HepG2 (cell line): ENCODE measurements at regions not wholly inside any gene's neighbourhood (a gene's known extent, or its start where the extent isn't known, plus 50 kb on each side); places are given as distances from the start of the nearest gene placed in this dataset.

Source experiments
- DNMT1 ChIP-seq: sonication (generic); formaldehyde crosslinking; IDR thresholded peaks from 2 replicates; pipeline ENCODE4 v1.5.1; 2020; ENCODE audit warnings: mild to moderate bottlenecking, missing genetic modification reagents
- HMG20A ChIP-seq: IDR thresholded peaks from 2 replicates; pipeline ENCODE4 v1.6.1; 2016; ENCODE audit warnings: borderline replicate concordance
- HNRNPLL ChIP-seq: fragments of 200-400 bp; formaldehyde crosslinking; IDR thresholded peaks from 2 replicates; pipeline ENCODE4 v1.6.1; 2017; ENCODE audit warnings: mild to moderate bottlenecking, low read depth, low read length; ENCODE audit not compliant: poor library complexity, severe bottlenecking
- XRCC5 ChIP-seq: fragments of 200-400 bp; formaldehyde crosslinking; optimal IDR thresholded peaks from 2 replicates; pipeline ENCODE3; 2017; ENCODE audit warnings: mild to moderate bottlenecking, low read length
- ZNF326 ChIP-seq: sonication (generic); formaldehyde crosslinking; IDR thresholded peaks from 2 replicates; pipeline ENCODE4 v1.4.0; 2020; ENCODE audit warnings: missing genetic modification reagents, borderline replicate concordance
- ZNF768 ChIP-seq: sonication (generic); formaldehyde crosslinking; IDR thresholded peaks from 2 replicates; pipeline ENCODE4 v1.4.0; 2020; ENCODE audit warnings: missing genetic modification reagents
- TF ChIP-seq, protein P1 (sequence below): sonication (generic); formaldehyde crosslinking; IDR thresholded peaks from 2 replicates; pipeline ENCODE4 v1.5.0; 2020; ENCODE audit warnings: mild to moderate bottlenecking, missing genetic modification reagents, moderate library complexity
- TF ChIP-seq, protein P2 (sequence below): sonication (generic); formaldehyde crosslinking; IDR thresholded peaks from 2 replicates; pipeline ENCODE4 v1.4.0; 2020; ENCODE audit warnings: missing genetic modification reagents, borderline replicate concordance
- TF ChIP-seq, protein P3 (sequence below): sonication (generic); formaldehyde crosslinking; IDR thresholded peaks from 2 replicates; pipeline ENCODE4 v1.5.0; 2020; ENCODE audit warnings: missing genetic modification reagents, mild to moderate bottlenecking, borderline replicate concordance
- TF ChIP-seq, protein P4 (sequence below): sonication (generic); formaldehyde crosslinking; IDR thresholded peaks from 2 replicates; pipeline ENCODE4 v1.4.0; 2020; ENCODE audit warnings: missing genetic modification reagents, low read depth, mild to moderate bottlenecking, borderline replicate concordance
- TF ChIP-seq, protein P5 (sequence below), 2 experiments: sonication (generic) in 1 of 2; formaldehyde crosslinking in 1 of 2; IDR thresholded peaks; 2 replicates each; pipeline versions ENCODE4 v1.4.0 to v1.6.1; 2018 to 2020; ENCODE audit warnings: missing genetic modification reagents in 2 of 2, borderline replicate concordance in 1 of 2, low read depth in 1 of 2, mild to moderate bottlenecking in 1 of 2, missing biosample characterization in 1 of 2

DNA sequence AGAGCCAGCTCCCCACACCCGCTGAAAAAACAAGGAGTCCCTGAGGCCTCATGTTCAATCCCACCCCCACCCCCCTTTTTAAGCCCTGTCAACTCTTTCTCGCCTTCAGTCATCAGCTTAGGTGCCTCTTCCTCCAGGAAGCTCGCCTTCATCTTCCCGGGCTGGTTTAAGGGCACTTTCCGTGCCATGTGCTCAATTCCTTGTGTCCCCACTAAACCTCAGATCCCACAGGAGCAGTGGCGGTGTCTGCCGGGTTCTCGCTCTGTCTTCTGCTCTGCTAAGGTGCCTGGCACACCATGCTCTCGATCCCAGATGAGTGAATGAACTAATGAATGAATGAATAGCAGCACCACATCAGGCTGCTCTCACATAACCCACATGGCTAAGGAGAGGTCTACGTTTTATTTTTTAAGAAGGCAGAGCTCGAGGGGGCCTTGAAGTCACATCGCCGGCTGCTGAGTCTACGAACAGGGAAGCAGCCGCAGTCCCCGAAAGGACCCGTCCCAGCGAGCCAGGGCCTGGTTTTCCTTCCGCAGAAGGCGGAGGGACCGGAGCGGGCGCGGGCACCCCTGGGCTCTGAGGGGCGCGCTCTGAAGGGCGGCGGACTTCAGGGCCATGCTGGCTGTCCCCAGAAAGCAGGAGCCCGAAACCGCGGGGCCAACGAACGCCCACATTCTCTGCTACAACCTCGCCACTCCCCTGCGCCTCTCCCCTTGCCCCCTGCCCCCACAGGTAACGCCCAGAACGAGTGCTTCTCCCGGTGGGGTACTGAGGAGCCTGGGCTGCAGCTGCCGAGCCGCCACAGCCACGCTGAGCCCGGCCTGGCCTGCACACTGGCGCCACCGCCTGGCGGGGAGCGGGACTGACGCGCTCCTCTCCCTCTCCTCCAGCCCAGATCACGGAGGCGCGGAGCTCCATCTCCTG, 73.4 kb upstream of the KCNMA1 start (continued):
- TF ChIP-seq, protein P1, sequence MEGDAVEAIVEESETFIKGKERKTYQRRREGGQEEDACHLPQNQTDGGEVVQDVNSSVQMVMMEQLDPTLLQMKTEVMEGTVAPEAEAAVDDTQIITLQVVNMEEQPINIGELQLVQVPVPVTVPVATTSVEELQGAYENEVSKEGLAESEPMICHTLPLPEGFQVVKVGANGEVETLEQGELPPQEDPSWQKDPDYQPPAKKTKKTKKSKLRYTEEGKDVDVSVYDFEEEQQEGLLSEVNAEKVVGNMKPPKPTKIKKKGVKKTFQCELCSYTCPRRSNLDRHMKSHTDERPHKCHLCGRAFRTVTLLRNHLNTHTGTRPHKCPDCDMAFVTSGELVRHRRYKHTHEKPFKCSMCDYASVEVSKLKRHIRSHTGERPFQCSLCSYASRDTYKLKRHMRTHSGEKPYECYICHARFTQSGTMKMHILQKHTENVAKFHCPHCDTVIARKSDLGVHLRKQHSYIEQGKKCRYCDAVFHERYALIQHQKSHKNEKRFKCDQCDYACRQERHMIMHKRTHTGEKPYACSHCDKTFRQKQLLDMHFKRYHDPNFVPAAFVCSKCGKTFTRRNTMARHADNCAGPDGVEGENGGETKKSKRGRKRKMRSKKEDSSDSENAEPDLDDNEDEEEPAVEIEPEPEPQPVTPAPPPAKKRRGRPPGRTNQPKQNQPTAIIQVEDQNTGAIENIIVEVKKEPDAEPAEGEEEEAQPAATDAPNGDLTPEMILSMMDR (CRISPR knock-in tag) = peak; percentile 96
- TF ChIP-seq, protein P2, sequence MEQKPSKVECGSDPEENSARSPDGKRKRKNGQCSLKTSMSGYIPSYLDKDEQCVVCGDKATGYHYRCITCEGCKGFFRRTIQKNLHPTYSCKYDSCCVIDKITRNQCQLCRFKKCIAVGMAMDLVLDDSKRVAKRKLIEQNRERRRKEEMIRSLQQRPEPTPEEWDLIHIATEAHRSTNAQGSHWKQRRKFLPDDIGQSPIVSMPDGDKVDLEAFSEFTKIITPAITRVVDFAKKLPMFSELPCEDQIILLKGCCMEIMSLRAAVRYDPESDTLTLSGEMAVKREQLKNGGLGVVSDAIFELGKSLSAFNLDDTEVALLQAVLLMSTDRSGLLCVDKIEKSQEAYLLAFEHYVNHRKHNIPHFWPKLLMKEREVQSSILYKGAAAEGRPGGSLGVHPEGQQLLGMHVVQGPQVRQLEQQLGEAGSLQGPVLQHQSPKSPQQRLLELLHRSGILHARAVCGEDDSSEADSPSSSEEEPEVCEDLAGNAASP (CRISPR knock-in tag) = no peak
- TF ChIP-seq, protein P3, sequence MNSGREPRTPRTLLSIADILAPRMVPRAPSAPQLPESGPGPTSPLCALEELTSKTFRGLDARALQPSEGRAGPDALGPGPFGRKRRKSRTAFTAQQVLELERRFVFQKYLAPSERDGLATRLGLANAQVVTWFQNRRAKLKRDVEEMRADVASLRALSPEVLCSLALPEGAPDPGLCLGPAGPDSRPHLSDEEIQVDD = peak; percentile 24; the same call in 1 of the 2 replicates
- TF ChIP-seq, protein P4, sequence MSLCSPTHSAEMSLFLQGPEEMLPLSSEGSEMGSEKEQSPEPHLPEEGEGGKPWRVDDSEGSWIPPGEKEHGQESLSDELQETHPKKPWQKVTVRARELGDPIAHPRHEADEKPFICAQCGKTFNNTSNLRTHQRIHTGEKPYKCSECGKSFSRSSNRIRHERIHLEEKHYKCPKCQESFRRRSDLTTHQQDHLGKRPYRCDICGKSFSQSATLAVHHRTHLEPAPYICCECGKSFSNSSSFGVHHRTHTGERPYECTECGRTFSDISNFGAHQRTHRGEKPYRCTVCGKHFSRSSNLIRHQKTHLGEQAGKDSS = peak; percentile 75; the same call in 1 of the 2 replicates
- TF ChIP-seq ZNF768 (CRISPR knock-in tag) (peak; percentile 83; the same call in 1 of the 2 replicates), ZNF326 (no peak), HNRNPLL (peak; percentile 39), DNMT1 (peak; percentile 79; the same call in 1 of the 2 replicates), HMG20A (no peak), XRCC5 (peak; percentile 78)
- TF ChIP-seq, protein P5, sequence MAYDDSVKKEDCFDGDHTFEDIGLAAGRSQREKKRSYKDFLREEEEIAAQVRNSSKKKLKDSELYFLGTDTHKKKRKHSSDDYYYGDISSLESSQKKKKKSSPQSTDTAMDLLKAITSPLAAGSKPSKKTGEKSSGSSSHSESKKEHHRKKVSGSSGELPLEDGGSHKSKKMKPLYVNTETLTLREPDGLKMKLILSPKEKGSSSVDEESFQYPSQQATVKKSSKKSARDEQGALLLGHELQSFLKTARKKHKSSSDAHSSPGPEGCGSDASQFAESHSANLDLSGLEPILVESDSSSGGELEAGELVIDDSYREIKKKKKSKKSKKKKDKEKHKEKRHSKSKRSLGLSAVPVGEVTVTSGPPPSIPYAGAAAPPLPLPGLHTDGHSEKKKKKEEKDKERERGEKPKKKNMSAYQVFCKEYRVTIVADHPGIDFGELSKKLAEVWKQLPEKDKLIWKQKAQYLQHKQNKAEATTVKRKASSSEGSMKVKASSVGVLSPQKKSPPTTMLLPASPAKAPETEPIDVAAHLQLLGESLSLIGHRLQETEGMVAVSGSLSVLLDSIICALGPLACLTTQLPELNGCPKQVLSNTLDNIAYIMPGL (CRISPR knock-in tag; IDR thresholded peaks at IDR 0.05; ENCODE audit: borderline replicate concordance in 1 of 2, low read depth in 1 of 2) = peak in 1 of 2 experiments; percentile 34; a peak in 1 of 4 replicates
